Fibroblast of pulmonary artery (primary cell): ENCODE measurements at regions not wholly inside any gene's neighbourhood (a gene's known extent, or its start where the extent isn't known, plus 50 kb on each side); places are given as distances from the start of the nearest gene placed in this dataset.

Experiments used
- DNase-seq: peaks from one replicate; pipeline ENCODE4 v3.0.0-alpha.2; 2010; ENCODE audit warnings: low read depth
- H3K4me3 ChIP-seq: replicated peaks from 2 replicates; pipeline ENCODE4 v1.5.1; 2011; ENCODE audit warnings: low read depth, mild to moderate bottlenecking, control low read depth, low read length, moderate library complexity
- TF ChIP-seq, protein P1 (sequence below): IDR thresholded peaks from 2 replicates; pipeline ENCODE4 v1.5.1; 2011; ENCODE audit warnings: mild to moderate bottlenecking, control low read depth, low read length, inconsistent platforms; ENCODE audit errors: missing control alignments

DNA sequence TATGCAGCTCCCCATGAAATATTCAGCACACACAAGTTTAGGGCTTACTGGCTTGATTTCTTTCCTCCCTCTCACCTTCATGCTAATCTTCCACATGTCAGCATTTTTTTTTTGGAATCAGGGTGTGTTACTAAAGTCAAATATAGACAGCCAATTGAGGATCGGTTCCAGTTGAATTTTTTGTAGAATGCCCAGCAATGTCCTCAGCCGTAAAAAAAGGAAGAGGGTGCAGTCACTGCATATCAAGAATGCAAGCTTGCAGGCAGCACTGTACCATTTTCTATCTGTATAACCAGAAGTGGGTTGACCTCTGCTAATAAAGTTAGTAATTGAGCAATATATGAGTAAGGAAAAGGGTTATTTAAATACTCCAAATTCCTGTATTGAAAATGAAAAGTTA lies 51.4 kb upstream of the CHMP2B start:
- TF ChIP-seq, protein P1, sequence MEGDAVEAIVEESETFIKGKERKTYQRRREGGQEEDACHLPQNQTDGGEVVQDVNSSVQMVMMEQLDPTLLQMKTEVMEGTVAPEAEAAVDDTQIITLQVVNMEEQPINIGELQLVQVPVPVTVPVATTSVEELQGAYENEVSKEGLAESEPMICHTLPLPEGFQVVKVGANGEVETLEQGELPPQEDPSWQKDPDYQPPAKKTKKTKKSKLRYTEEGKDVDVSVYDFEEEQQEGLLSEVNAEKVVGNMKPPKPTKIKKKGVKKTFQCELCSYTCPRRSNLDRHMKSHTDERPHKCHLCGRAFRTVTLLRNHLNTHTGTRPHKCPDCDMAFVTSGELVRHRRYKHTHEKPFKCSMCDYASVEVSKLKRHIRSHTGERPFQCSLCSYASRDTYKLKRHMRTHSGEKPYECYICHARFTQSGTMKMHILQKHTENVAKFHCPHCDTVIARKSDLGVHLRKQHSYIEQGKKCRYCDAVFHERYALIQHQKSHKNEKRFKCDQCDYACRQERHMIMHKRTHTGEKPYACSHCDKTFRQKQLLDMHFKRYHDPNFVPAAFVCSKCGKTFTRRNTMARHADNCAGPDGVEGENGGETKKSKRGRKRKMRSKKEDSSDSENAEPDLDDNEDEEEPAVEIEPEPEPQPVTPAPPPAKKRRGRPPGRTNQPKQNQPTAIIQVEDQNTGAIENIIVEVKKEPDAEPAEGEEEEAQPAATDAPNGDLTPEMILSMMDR = no peak
- no peak overlapping the region for H3K4me3 ChIP-seq
- no peak for DNase-seq

- no peak for DNase-seq
- no peak overlapping the region for H3K4me3 ChIP-seq
- TF ChIP-seq, protein P1 = no peak
Observed at GRCh38 chr3:87173776-87174175, 53.3 kb upstream of the CHMP2B start.

GRCh38 chr3:87173071-87173470 lies 54.0 kb upstream of the CHMP2B start:
- peak; percentile 17 for DNase-seq
- TF ChIP-seq, protein P1 = no peak
- H3K4me3 ChIP-seq = no peak overlapping the region

- peak; percentile 76 for DNase-seq
- TF ChIP-seq, protein P1 = peak; percentile 71
- peak overlapping the region; percentile 48 for H3K4me3 ChIP-seq
Observed at GRCh38 chr3:87167628-87168456, 59.3 kb upstream of the CHMP2B start.

GRCh38 chr3:87164245-87164644 lies 62.9 kb upstream of the CHMP2B start:
- TF ChIP-seq, protein P1 = no peak
- H3K4me3 ChIP-seq = no peak overlapping the region
- no peak for DNase-seq

- no peak for DNase-seq
- TF ChIP-seq, protein P1 = no peak
- H3K4me3 ChIP-seq = no peak overlapping the region
Observed at GRCh38 chr3:87161851-87162250, 65.3 kb upstream of the CHMP2B start.

- TF ChIP-seq, protein P1 = no peak
- no peak overlapping the region for H3K4me3 ChIP-seq
- DNase-seq = no peak
Observed at GRCh38 chr3:87161417-87161816, 65.7 kb upstream of the CHMP2B start.
